Spleen (tissue), 7 donors: ENCODE measurements at regions not wholly inside any gene's neighbourhood (a gene's known extent, or its start where the extent isn't known, plus 50 kb on each side); places are given as distances from the start of the nearest gene placed in this dataset.

Experiments
- POLR2A ChIP-seq, 3 donors: fragments of 450-650 bp; IDR thresholded peaks; one replicate each; pipeline ENCODE4 v1.5.1; 2017; ENCODE audit warnings: antibody characterized with exemption in 3 of 3, mild to moderate bottlenecking in 1 of 3
- TF ChIP-seq, protein P1 (sequence below), 11 experiments: fragments of 200-600 bp in 7 of 11; fragments of 450-650 bp in 4 of 11; sonication (generic) in 4 of 11; IDR thresholded peaks in 8 of 11; conservative IDR thresholded peaks in 3 of 11; 1 replicate in 7 of 11; 2 replicates in 4 of 11; pipeline versions ENCODE4 v1.4.0 to v1.8.0; 2016 to 2021; ENCODE audit warnings: antibody characterized with exemption in 11 of 11, inconsistent platforms in 4 of 11, mild to moderate bottlenecking in 1 of 11
- donor health status: DM: no; HTN: no; CAD: no; lungs with moderate emphysema.
- donor health status: DM: no; HTN: no; CAD: no.
- donor health status: DM: no; HTN: no; CAD: no.

DNA sequence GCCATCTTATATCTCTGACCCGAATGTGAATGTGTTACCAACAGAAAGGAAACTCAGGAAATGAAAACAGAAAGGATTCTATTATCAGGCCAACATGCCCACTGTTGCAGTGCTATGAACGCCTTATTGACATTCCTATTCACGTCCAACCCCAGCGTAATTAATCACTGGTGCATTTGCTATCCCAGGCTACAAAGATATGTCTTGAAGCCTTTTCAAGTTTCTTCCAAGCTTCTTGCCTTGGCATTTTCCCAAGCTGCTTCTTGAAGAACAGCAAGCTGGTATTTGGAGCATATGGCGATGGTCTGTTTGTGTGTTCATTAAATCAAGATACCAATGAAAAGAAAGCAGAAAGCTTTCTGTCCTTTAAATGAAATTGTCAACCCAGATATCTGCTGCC lies 579.2 kb upstream of the ZNF462 start:
- TF ChIP-seq POLR2A (IDR thresholded peaks at IDR 0.05): no peak
- TF ChIP-seq, protein P1, sequence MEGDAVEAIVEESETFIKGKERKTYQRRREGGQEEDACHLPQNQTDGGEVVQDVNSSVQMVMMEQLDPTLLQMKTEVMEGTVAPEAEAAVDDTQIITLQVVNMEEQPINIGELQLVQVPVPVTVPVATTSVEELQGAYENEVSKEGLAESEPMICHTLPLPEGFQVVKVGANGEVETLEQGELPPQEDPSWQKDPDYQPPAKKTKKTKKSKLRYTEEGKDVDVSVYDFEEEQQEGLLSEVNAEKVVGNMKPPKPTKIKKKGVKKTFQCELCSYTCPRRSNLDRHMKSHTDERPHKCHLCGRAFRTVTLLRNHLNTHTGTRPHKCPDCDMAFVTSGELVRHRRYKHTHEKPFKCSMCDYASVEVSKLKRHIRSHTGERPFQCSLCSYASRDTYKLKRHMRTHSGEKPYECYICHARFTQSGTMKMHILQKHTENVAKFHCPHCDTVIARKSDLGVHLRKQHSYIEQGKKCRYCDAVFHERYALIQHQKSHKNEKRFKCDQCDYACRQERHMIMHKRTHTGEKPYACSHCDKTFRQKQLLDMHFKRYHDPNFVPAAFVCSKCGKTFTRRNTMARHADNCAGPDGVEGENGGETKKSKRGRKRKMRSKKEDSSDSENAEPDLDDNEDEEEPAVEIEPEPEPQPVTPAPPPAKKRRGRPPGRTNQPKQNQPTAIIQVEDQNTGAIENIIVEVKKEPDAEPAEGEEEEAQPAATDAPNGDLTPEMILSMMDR (IDR thresholded peaks at IDR 0.05 in 8 of 11, conservative IDR thresholded peaks at IDR 0.05 in 3 of 11): no peak
